ENCODE measurements at regions not wholly inside any gene's neighbourhood (a gene's known extent, or its start where the extent isn't known, plus 50 kb on each side); places are given as distances from the start of the nearest gene placed in this dataset.

GRCh38 chr6:168381726-168382458, 59.1 kb upstream of the SMOC2 start:
- ATAC-seq (no peak), DNase-seq (ENCODE audit: low spot score) (no peak)
- intact Hi-C loops (cut with DNase I), result no loop called here

- no peak for ATAC-seq
- intact Hi-C loops (cut with DNase I), result no loop called here
- DNase-seq (ENCODE audit: low spot score), result no peak
These were observed 57.7 kb upstream of the SMOC2 start for GRCh38 chr6:168383062-168383854.

GRCh38 chr6:168384045-168385036, 56.6 kb upstream of the SMOC2 start:
- ATAC-seq, result peak; percentile 40
- no peak for DNase-seq (ENCODE audit: low spot score)
- intact Hi-C loops (cut with DNase I), result no loop called here

GRCh38 chr6:168385037-168385759, 55.8 kb upstream of the SMOC2 start:
- ATAC-seq, result no peak
- intact Hi-C loops (cut with DNase I), result no loop called here
- no peak for DNase-seq (ENCODE audit: low spot score)

GRCh38 chr6:168385858-168386735, 54.9 kb upstream of the SMOC2 start:
- no peak for DNase-seq (ENCODE audit: low spot score)
- intact Hi-C loops (cut with DNase I), result no loop called here
- no peak for ATAC-seq

- DNase-seq (ENCODE audit: low spot score) (no peak), ATAC-seq (no peak)
- intact Hi-C loops (cut with DNase I), result no loop called here
These were observed 54.0 kb upstream of the SMOC2 start for GRCh38 chr6:168386973-168387372.

- no peak for DNase-seq (ENCODE audit: low spot score)
- ATAC-seq, result no peak
- intact Hi-C loops (cut with DNase I), result no loop called here
These were observed 53.6 kb upstream of the SMOC2 start for GRCh38 chr6:168387426-168387825.

- ATAC-seq (no peak), DNase-seq (ENCODE audit: low spot score) (no peak)
- intact Hi-C loops (cut with DNase I), result no loop called here
These were observed 53.1 kb upstream of the SMOC2 start for GRCh38 chr6:168387911-168388310.

GRCh38 chr6:168388641-168389633, 52.0 kb upstream of the SMOC2 start:
- no peak for DNase-seq (ENCODE audit: low spot score)

GRCh38 chr6:168390749-168391420, 50.1 kb upstream of the SMOC2 start:
- no peak for ATAC-seq
- no peak for DNase-seq (ENCODE audit: low spot score)
- intact Hi-C loops (cut with DNase I), result no loop called here

More at GRCh38 chr6:168388641-168389633, 52.0 kb upstream of the SMOC2 start:
- ATAC-seq, result peak; percentile 50
- intact Hi-C loops (cut with DNase I), result no loop called here
